Ishikawa (cell line): ENCODE measurements at regions not wholly inside any gene's neighbourhood (a gene's known extent, or its start where the extent isn't known, plus 50 kb on each side); places are given as distances from the start of the nearest gene placed in this dataset.

Experiments
- CEBPB ChIP-seq: IDR thresholded peaks from 2 replicates; pipeline ENCODE4 v1.6.1; 2012
- CREB1 ChIP-seq: IDR thresholded peaks from 2 replicates; pipeline ENCODE4 v1.6.1; 2012; ENCODE audit warnings: low read depth
- EGR1 ChIP-seq: IDR thresholded peaks from 2 replicates; pipeline ENCODE4 v1.6.1; 2012
- EP300 ChIP-seq: IDR thresholded peaks from 2 replicates; pipeline ENCODE4 v1.6.1; 2012; ENCODE audit warnings: borderline replicate concordance
- FOXM1 ChIP-seq: IDR thresholded peaks from 2 replicates; pipeline ENCODE4 v1.6.1; 2012; ENCODE audit warnings: low read depth, borderline replicate concordance
- MAX ChIP-seq: IDR thresholded peaks from 2 replicates; pipeline ENCODE4 v1.6.1; 2012
- NFIC ChIP-seq: IDR thresholded peaks from 2 replicates; pipeline ENCODE4 v1.6.1; 2012
- RAD21 ChIP-seq: IDR thresholded peaks from 2 replicates; pipeline ENCODE4 v1.6.1; 2012; ENCODE audit warnings: low read depth
- REST ChIP-seq: IDR thresholded peaks from 2 replicates; pipeline ENCODE4 v1.6.1; 2012; ENCODE audit warnings: low read depth, mild to moderate bottlenecking
- TAF1 ChIP-seq: IDR thresholded peaks from 2 replicates; pipeline ENCODE4 v1.6.1; 2012; ENCODE audit warnings: low read depth, mild to moderate bottlenecking
- TCF12 ChIP-seq: IDR thresholded peaks from 2 replicates; pipeline ENCODE4 v1.6.1; 2012; ENCODE audit warnings: low read depth
- TEAD4 ChIP-seq: IDR thresholded peaks from 2 replicates; pipeline ENCODE4 v1.6.1; 2012
- YY1 ChIP-seq: IDR thresholded peaks from 2 replicates; pipeline ENCODE4 v1.6.1; 2012; ENCODE audit warnings: low read depth
- ZBTB7A ChIP-seq: IDR thresholded peaks from 2 replicates; pipeline ENCODE4 v1.6.1; 2012; ENCODE audit warnings: low read depth

- TF ChIP-seq YY1 (no peak), MAX (no peak), FOXM1 (no peak), TEAD4 (no peak), CREB1 (no peak), EGR1 (no peak), REST (no peak), NFIC (no peak), RAD21 (no peak), TAF1 (no peak), ZBTB7A (no peak), EP300 (no peak), TCF12 (no peak), CEBPB (no peak)
These were observed 338.2 kb upstream of the NAV3 start for GRCh38 chr12:77492536-77492935.
